A549 (cell line): ENCODE measurements at regions not wholly inside any gene's neighbourhood (a gene's known extent, or its start where the extent isn't known, plus 50 kb on each side); places are given as distances from the start of the nearest gene placed in this dataset.
A peak's percentile ranks its signal among the peaks of the same experiment; 100 is the strongest.

Source experiments
- ATAC-seq, 2 experiments: fragments of 200-7000 bp in 1 of 2; fragments of >200 bp in 1 of 2; cut with Nextera tagmentation in 1 of 2; cut with Tn5 transposase in 1 of 2; 3 replicates each; pipeline versions ENCODE4 v1.8.0 to v1.9.1; 2018 to 2020; ENCODE audit warnings: mild to moderate bottlenecking in 1 of 2, moderate library complexity in 1 of 2
- CTCF ChIA-PET: fragments of 300-600 bp; sonication (Branson Sonifier 250); formaldehyde crosslinking; extraction: SDS; loops from one replicate; lab custom pipeline; 2021; ENCODE audit warnings: antibody characterized with exemption, inconsistent platforms; lab: Yijun Ruan, JAX
- POLR2A ChIA-PET: fragments of 350-600 bp; formaldehyde crosslinking; extraction: SDS; loops from one replicate; lab custom pipeline; 2021; ENCODE audit warnings: antibody characterized with exemption, inconsistent platforms; lab: Yijun Ruan, JAX
- DNase-seq, 2 experiments: peaks; one replicate each; pipeline versions ENCODE4 v3.0.0 to v3.0.0-alpha.2; 2011 to 2016; ENCODE audit warnings: low read depth in 1 of 2, low spot score in 1 of 2
- FAIRE-seq: peaks from 2 replicates; lab custom pipeline; 2011; peaks lifted over from hg19 to GRCh38; lab: Jason Lieb, UNC
- H3K27ac ChIP-seq, 2 experiments: fragments of >200 bp; sonication (Bioruptor Twin); formaldehyde crosslinking; 3 replicates each; pipeline ENCODE4 v1.5.1; 2016 to 2017
- H3K4me1 ChIP-seq: fragments of >200 bp; sonication (Bioruptor Twin); formaldehyde crosslinking; 3 replicates; pipeline ENCODE4 v1.6.1; 2016
- H3K4me2 ChIP-seq: fragments of >200 bp; sonication (Bioruptor Twin); formaldehyde crosslinking; 3 replicates; pipeline ENCODE4 v1.6.1; 2016
- H3K4me3 ChIP-seq: fragments of >200 bp; sonication (Bioruptor Twin); formaldehyde crosslinking; 3 replicates; pipeline ENCODE4 v1.5.1; 2016
- H3K9me3 ChIP-seq: fragments of >200 bp; sonication (Bioruptor Twin); formaldehyde crosslinking; 3 replicates; pipeline ENCODE4 v1.6.1; 2016
- BHLHE40 ChIP-seq: IDR thresholded peaks from 2 replicates; pipeline ENCODE4 v1.6.1; 2012; ENCODE audit warnings: low read depth, low read length, inconsistent platforms
- CHD4 ChIP-seq: fragments of 200-600 bp; sonication (generic); IDR thresholded peaks from 2 replicates; pipeline ENCODE4 v1.6.1; 2016; ENCODE audit warnings: antibody characterized with exemption, mild to moderate bottlenecking, borderline replicate concordance
- E2F6 ChIP-seq: IDR thresholded peaks from 2 replicates; pipeline ENCODE4 v1.6.1; 2012; ENCODE audit warnings: low read depth, borderline replicate concordance
- EHF ChIP-seq: fragments of 250-450 bp; sonication (Bioruptor Pico); IDR thresholded peaks from 2 replicates; pipeline ENCODE4 v1.5.0; 2020; ENCODE audit warnings: mild to moderate bottlenecking
- ELK1 ChIP-seq: fragments of 150-350 bp; IDR thresholded peaks from 2 replicates; pipeline ENCODE4 v1.6.1; 2014; ENCODE audit warnings: low read depth, mild to moderate bottlenecking, low read length
- FOSB ChIP-seq: fragments of 250-450 bp; sonication (Bioruptor Pico); IDR thresholded peaks from 2 replicates; pipeline ENCODE4 v1.5.0; 2020; ENCODE audit warnings: mild to moderate bottlenecking, moderate library complexity
- FOXS1 ChIP-seq: fragments of 250-450 bp; sonication (Bioruptor Pico); IDR thresholded peaks from 2 replicates; pipeline ENCODE4 v1.5.0; 2020; ENCODE audit warnings: mild to moderate bottlenecking, moderate library complexity
- HDAC2 ChIP-seq: fragments of 200-600 bp; sonication (generic); IDR thresholded peaks from 2 replicates; pipeline ENCODE4 v1.6.1; 2016
- HEYL ChIP-seq: fragments of 250-450 bp; sonication (Bioruptor Pico); IDR thresholded peaks from 2 replicates; pipeline ENCODE4 v1.8.0; 2021; ENCODE audit warnings: mild to moderate bottlenecking, moderate library complexity
- HOXB13 ChIP-seq: fragments of 250-450 bp; sonication (Bioruptor Pico); IDR thresholded peaks from 2 replicates; pipeline ENCODE4 v1.5.0; 2020; ENCODE audit warnings: low read depth, mild to moderate bottlenecking, moderate library complexity
- HOXB5 ChIP-seq: fragments of 250-450 bp; sonication (Bioruptor Pico); IDR thresholded peaks from 2 replicates; pipeline ENCODE4 v1.5.0; 2020; ENCODE audit warnings: mild to moderate bottlenecking, moderate library complexity
- JUN ChIP-seq, 2 experiments: fragments of >200 bp; sonication (Bioruptor Twin); formaldehyde crosslinking; IDR thresholded peaks; 2 replicates in 1 of 2; 3 replicates in 1 of 2; pipeline ENCODE4 v1.6.1; 2016 to 2017
- KDM1A ChIP-seq: fragments of 200-600 bp; sonication (generic); IDR thresholded peaks from 2 replicates; pipeline ENCODE4 v1.6.1; 2016; ENCODE audit warnings: low read depth, mild to moderate bottlenecking
- KDM5A ChIP-seq: fragments of 200-600 bp; sonication (generic); IDR thresholded peaks from 2 replicates; pipeline ENCODE4 v1.6.1; 2016; ENCODE audit warnings: antibody characterized with exemption, mild to moderate bottlenecking
- NFE2L2 ChIP-seq: fragments of 150-350 bp; conservative IDR thresholded peaks from 2 replicates; pipeline ENCODE4 v1.6.1; 2014; ENCODE audit warnings: low read length
- PHF8 ChIP-seq: fragments of 200-600 bp; sonication (generic); IDR thresholded peaks from 2 replicates; pipeline ENCODE4 v1.6.1; 2016; ENCODE audit warnings: low read depth, mild to moderate bottlenecking, antibody characterized with exemption, moderate library complexity, borderline replicate concordance
- POLR2A ChIP-seq: IDR thresholded peaks from 2 replicates; pipeline ENCODE4 v1.6.1; 2012; ENCODE audit warnings: mild to moderate bottlenecking, low read length
- POLR2AphosphoS2 ChIP-seq: conservative IDR thresholded peaks from 2 replicates; pipeline ENCODE4 v1.6.1; 2012; ENCODE audit warnings: low read length, improper control_type of control experiment, inconsistent platforms
- RARB ChIP-seq: fragments of 250-450 bp; sonication (Bioruptor Pico); IDR thresholded peaks from 2 replicates; pipeline ENCODE4 v1.8.0; 2021; ENCODE audit warnings: mild to moderate bottlenecking, moderate library complexity
- RNF2 ChIP-seq: fragments of 200-600 bp; sonication (generic); IDR thresholded peaks from 2 replicates; pipeline ENCODE4 v1.6.1; 2016; ENCODE audit warnings: low read depth, mild to moderate bottlenecking, antibody characterized with exemption, moderate library complexity, borderline replicate concordance
- TFCP2L1 ChIP-seq: fragments of 250-450 bp; sonication (Bioruptor Pico); IDR thresholded peaks from 2 replicates; pipeline ENCODE4 v1.5.0; 2021; ENCODE audit warnings: mild to moderate bottlenecking
- TP53 ChIP-seq: fragments of 250-450 bp; sonication (Bioruptor Pico); IDR thresholded peaks from 2 replicates; pipeline ENCODE4 v1.5.0; 2021; ENCODE audit warnings: mild to moderate bottlenecking, moderate library complexity
- WGBS: methylation state at CpG from one replicate; pipeline ENCODE4 v1.1.6; 2017; ENCODE audit errors: missing lambda C conversion rate; 5-methylcytosine and 5-hydroxymethylcytosine counted together
- TF ChIP-seq, protein P1 (sequence below): fragments of 200-600 bp; sonication (generic); IDR thresholded peaks from 2 replicates; pipeline ENCODE4 v1.6.1; 2016; ENCODE audit warnings: antibody characterized with exemption, mild to moderate bottlenecking, moderate library complexity
- TF ChIP-seq, protein P2 (sequence below): IDR thresholded peaks from 2 replicates; pipeline ENCODE4 v1.6.1; 2012
- TF ChIP-seq, protein P3 (sequence below): fragments of >200 bp; sonication (Bioruptor Twin); formaldehyde crosslinking; IDR thresholded peaks from 3 replicates; pipeline ENCODE4 v1.6.1; 2016
- TF ChIP-seq, protein P4 (sequence below): fragments of 250-450 bp; sonication (Bioruptor Pico); IDR thresholded peaks from 2 replicates; pipeline ENCODE4 v1.5.0; 2020; ENCODE audit warnings: low read depth, mild to moderate bottlenecking, moderate library complexity

DNA sequence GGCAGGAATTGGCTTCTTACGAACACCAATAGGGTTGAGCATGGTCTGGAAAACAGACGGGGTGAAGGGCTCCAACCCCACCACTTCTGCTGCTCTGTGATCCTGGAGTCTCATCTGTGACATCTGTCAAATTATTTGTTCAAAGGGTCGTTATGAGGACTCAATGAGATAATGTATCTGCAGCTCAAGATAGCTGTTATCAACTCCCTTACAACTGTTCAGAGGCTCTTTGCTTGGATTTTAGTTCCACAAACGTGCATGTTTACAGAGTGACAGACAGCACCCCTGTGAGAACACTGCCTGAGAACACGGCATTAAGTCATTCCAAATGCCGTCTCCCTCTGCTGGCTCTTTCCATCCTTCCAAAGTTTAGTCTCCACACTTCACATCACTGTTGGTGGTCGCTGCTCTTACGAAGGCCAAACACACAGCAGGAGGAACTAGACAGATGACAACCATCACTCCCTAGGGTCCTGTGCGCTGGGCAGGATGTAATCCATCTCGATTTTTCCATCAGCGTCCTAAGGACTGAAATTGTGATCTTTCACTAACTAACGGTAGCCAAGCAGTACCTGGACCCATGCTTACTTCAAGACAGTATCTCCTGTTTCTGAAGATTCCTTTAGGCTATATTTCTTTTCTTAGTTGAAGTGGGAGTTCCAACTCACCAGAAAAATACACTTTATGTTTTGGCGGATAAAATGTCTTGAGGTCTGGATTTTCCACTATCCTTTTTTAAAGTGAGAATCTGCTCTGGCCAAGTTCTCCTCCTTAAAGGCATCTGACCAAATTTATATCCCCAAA lies 220.3 kb downstream of the ANAPC1 start:
- no peak for FAIRE-seq
- peak overlapping the region in 1 of 2 experiments; percentile 68; a peak in 2 of 6 replicates for H3K27ac ChIP-seq
- ChIA-PET POLR2A (no interaction called here), CTCF (no interaction called here)
- no peak overlapping the region for H3K4me3 ChIP-seq
- 67% methylated on average over 13 of the region's 13 CpGs for WGBS
- DNase-seq: no peak
- TF ChIP-seq TFCP2L1 (CRISPR knock-in tag): no peak
- no peak for TF ChIP-seq HEYL (CRISPR knock-in tag)
- TF ChIP-seq, protein P1, sequence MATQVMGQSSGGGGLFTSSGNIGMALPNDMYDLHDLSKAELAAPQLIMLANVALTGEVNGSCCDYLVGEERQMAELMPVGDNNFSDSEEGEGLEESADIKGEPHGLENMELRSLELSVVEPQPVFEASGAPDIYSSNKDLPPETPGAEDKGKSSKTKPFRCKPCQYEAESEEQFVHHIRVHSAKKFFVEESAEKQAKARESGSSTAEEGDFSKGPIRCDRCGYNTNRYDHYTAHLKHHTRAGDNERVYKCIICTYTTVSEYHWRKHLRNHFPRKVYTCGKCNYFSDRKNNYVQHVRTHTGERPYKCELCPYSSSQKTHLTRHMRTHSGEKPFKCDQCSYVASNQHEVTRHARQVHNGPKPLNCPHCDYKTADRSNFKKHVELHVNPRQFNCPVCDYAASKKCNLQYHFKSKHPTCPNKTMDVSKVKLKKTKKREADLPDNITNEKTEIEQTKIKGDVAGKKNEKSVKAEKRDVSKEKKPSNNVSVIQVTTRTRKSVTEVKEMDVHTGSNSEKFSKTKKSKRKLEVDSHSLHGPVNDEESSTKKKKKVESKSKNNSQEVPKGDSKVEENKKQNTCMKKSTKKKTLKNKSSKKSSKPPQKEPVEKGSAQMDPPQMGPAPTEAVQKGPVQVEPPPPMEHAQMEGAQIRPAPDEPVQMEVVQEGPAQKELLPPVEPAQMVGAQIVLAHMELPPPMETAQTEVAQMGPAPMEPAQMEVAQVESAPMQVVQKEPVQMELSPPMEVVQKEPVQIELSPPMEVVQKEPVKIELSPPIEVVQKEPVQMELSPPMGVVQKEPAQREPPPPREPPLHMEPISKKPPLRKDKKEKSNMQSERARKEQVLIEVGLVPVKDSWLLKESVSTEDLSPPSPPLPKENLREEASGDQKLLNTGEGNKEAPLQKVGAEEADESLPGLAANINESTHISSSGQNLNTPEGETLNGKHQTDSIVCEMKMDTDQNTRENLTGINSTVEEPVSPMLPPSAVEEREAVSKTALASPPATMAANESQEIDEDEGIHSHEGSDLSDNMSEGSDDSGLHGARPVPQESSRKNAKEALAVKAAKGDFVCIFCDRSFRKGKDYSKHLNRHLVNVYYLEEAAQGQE: no peak
- TF ChIP-seq CHD4: no peak
- no peak for TF ChIP-seq HDAC2
- TF ChIP-seq FOXS1: no peak
- no peak for TF ChIP-seq PHF8
- no peak for TF ChIP-seq EHF (CRISPR knock-in tag)
- no peak for TF ChIP-seq NFE2L2
- no peak for TF ChIP-seq RNF2
- TF ChIP-seq, protein P2, sequence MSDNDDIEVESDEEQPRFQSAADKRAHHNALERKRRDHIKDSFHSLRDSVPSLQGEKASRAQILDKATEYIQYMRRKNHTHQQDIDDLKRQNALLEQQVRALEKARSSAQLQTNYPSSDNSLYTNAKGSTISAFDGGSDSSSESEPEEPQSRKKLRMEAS: no peak
- TF ChIP-seq, protein P3, sequence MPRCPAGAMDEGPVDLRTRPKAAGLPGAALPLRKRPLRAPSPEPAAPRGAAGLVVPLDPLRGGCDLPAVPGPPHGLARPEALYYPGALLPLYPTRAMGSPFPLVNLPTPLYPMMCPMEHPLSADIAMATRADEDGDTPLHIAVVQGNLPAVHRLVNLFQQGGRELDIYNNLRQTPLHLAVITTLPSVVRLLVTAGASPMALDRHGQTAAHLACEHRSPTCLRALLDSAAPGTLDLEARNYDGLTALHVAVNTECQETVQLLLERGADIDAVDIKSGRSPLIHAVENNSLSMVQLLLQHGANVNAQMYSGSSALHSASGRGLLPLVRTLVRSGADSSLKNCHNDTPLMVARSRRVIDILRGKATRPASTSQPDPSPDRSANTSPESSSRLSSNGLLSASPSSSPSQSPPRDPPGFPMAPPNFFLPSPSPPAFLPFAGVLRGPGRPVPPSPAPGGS: no peak
- no peak for TF ChIP-seq HOXB13 (CRISPR knock-in tag)
- no peak for TF ChIP-seq TP53
- no peak for TF ChIP-seq BHLHE40
- H3K9me3 ChIP-seq: no peaks in the 10 kb centered on the region
- H3K4me1 ChIP-seq: peaks cover 33% of the 10 kb centered on the region
- H3K4me2 ChIP-seq: no peak overlapping the region
- 0 out of 6 replicates have a peak, but pooled peaks of 1 of the 2 experiments have one; percentile 13 for ATAC-seq

GRCh38 chr2:111664275-111664850 lies 219.6 kb downstream of the ANAPC1 start:
- DNase-seq: no peak
- WGBS: 64% methylated on average over 4 of the region's 4 CpGs
- POLR2A ChIA-PET: no interaction called here
- Histone ChIP-seq H3K4me3 (no peak overlapping the region), H3K27ac (peak overlapping the region in 1 of 2 experiments; percentile 8; a peak in 1 of 6 replicates), H3K4me2 (no peak overlapping the region), H3K9me3 (no peaks in the 10 kb centered on the region), H3K4me1 (peaks cover 26% of the 10 kb centered on the region)
- no peak for ATAC-seq
- CTCF ChIA-PET: no interaction called here
- no peak for FAIRE-seq
- no peak for TF ChIP-seq FOSB (CRISPR knock-in tag)
- TF ChIP-seq POLR2A: no peak
- TF ChIP-seq, protein P4, sequence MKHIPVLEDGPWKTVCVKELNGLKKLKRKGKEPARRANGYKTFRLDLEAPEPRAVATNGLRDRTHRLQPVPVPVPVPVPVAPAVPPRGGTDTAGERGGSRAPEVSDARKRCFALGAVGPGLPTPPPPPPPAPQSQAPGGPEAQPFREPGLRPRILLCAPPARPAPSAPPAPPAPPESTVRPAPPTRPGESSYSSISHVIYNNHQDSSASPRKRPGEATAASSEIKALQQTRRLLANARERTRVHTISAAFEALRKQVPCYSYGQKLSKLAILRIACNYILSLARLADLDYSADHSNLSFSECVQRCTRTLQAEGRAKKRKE (CRISPR knock-in tag): no peak
- TF ChIP-seq JUN (IDR thresholded peaks at IDR 0.05): no peak
- no peak for TF ChIP-seq KDM5A
- no peak for TF ChIP-seq FOXS1
- no peak for TF ChIP-seq TP53
- TF ChIP-seq HOXB5 (CRISPR knock-in tag): no peak
- no peak for TF ChIP-seq POLR2AphosphoS2
- TF ChIP-seq RARB: no peak
- no peak for TF ChIP-seq ELK1
- no peak for TF ChIP-seq E2F6
- TF ChIP-seq KDM1A: no peak
- no peak for TF ChIP-seq BHLHE40
- TF ChIP-seq, all 56 proteins: peak for 0
